CD14-positive monocyte (primary cell): ENCODE measurements at regions not wholly inside any gene's neighbourhood (a gene's known extent, or its start where the extent isn't known, plus 50 kb on each side); places are given as distances from the start of the nearest gene placed in this dataset.

ENCODE experiments used
- DNase-seq, 3 donors: peaks; one replicate each; pipeline ENCODE4 v3.0.0-alpha.2; 2011 to 2022
- H2AFZ ChIP-seq: 2 replicates; pipeline ENCODE4 v1.6.0; 2012; ENCODE audit warnings: mild to moderate bottlenecking, low read depth, low read length, inconsistent platforms; ENCODE audit not compliant: insufficient read depth, poor library complexity, severe bottlenecking
- H3K27ac ChIP-seq, 2 donors: 1 replicate in 1 of 2; 2 replicates in 1 of 2; pipeline ENCODE4 v1.5.1; 2012 to 2013; ENCODE audit warnings: low read length in 2 of 2, control low read depth in 1 of 2, inconsistent platforms in 1 of 2, low read depth in 1 of 2, mild to moderate bottlenecking in 1 of 2
- H3K27me3 ChIP-seq, 2 donors: one replicate each; pipeline versions ENCODE4 v1.6.0 to v1.6.1; 2011 to 2013; ENCODE audit warnings: low read length in 2 of 2; ENCODE audit not compliant: control insufficient read depth in 2 of 2, insufficient read depth in 2 of 2
- H3K36me3 ChIP-seq, 2 donors: replicated peaks in 1 of 2; 1 replicate in 1 of 2; 2 replicates in 1 of 2; pipeline versions ENCODE4 v1.5.1 to v1.6.1; 2012 to 2013; ENCODE audit warnings: low read length in 2 of 2, control low read depth in 1 of 2, inconsistent platforms in 1 of 2, mild to moderate bottlenecking in 1 of 2; ENCODE audit not compliant: insufficient read depth in 2 of 2, control insufficient read depth in 1 of 2
- H3K4me1 ChIP-seq, 2 donors: 1 replicate in 1 of 2; 2 replicates in 1 of 2; pipeline versions ENCODE4 v1.5.1 to v1.6.1; 2012 to 2013; ENCODE audit warnings: low read length in 2 of 2, control low read depth in 1 of 2, inconsistent platforms in 1 of 2, mild to moderate bottlenecking in 1 of 2, moderate library complexity in 1 of 2; ENCODE audit not compliant: insufficient read depth in 2 of 2, control insufficient read depth in 1 of 2
- H3K4me2 ChIP-seq: replicated peaks from 2 replicates; pipeline ENCODE3; 2012; ENCODE audit warnings: low read length, moderate library complexity, mild to moderate bottlenecking; ENCODE audit not compliant: poor library complexity, severe bottlenecking; ENCODE audit errors: extremely low read depth
- H3K4me3 ChIP-seq, 3 experiments: fragments of 200-600 bp in 1 of 3; sonication (generic) in 1 of 3; replicated peaks in 1 of 3; 1 replicate in 2 of 3; 2 replicates in 1 of 3; pipeline ENCODE4 v1.5.1; 2011 to 2013; ENCODE audit warnings: low read length in 3 of 3, mild to moderate bottlenecking in 3 of 3, control low read depth in 2 of 3, low read depth in 2 of 3, inconsistent platforms in 1 of 3, moderate library complexity in 1 of 3
- H3K79me2 ChIP-seq: 2 replicates; pipeline ENCODE4 v1.6.0; 2012; ENCODE audit warnings: mild to moderate bottlenecking, control low read depth, inconsistent platforms, low read length, moderate library complexity; ENCODE audit not compliant: insufficient read depth
- H3K9ac ChIP-seq: 2 replicates; pipeline ENCODE4 v1.6.0; 2017; ENCODE audit warnings: low read length, mild to moderate bottlenecking; ENCODE audit not compliant: insufficient read depth, poor library complexity, severe bottlenecking
- H3K9me3 ChIP-seq, 2 donors: replicated peaks in 1 of 2; 1 replicate in 1 of 2; 2 replicates in 1 of 2; pipeline versions ENCODE4 v1.5.1 to v1.6.1; 2012 to 2013; ENCODE audit warnings: low read length in 2 of 2, control low read depth in 1 of 2; ENCODE audit not compliant: control insufficient read depth in 1 of 2, insufficient read depth in 1 of 2
- H4K20me1 ChIP-seq: 2 replicates; pipeline ENCODE4 v1.6.0; 2012; ENCODE audit warnings: mild to moderate bottlenecking, low read length, control low read depth, moderate library complexity; ENCODE audit not compliant: insufficient read depth
- H3K27ac Mint-ChIP-seq, 7 donors: one replicate each; pipeline ENCODE4 v1.8.0; 2020; ENCODE audit warnings: mild to moderate bottlenecking in 7 of 7, mixed read lengths in 7 of 7, moderate library complexity in 6 of 7, inconsistent platforms in 2 of 7
- H3K27me3 Mint-ChIP-seq, 3 donors: one replicate each; pipeline ENCODE4 v1.8.0; 2021 to 2022; ENCODE audit warnings: low read depth in 3 of 3, mild to moderate bottlenecking in 3 of 3, mixed read lengths in 3 of 3, moderate library complexity in 3 of 3, inconsistent platforms in 1 of 3
- H3K36me3 Mint-ChIP-seq, 2 donors: one replicate each; pipeline ENCODE4 v1.8.0; 2020; ENCODE audit warnings: mixed read lengths in 2 of 2, inconsistent platforms in 1 of 2, mild to moderate bottlenecking in 1 of 2
- H3K4me1 Mint-ChIP-seq: one replicate; pipeline ENCODE4 v1.8.0; 2020; ENCODE audit warnings: mild to moderate bottlenecking, mixed read lengths
- H3K4me3 Mint-ChIP-seq, 2 donors: one replicate each; pipeline ENCODE4 v1.8.0; 2020; ENCODE audit warnings: mild to moderate bottlenecking in 2 of 2, mixed read lengths in 2 of 2, moderate library complexity in 1 of 2
- H3K9me3 Mint-ChIP-seq, 7 donors: one replicate each; pipeline ENCODE4 v1.8.0; 2020 to 2022; ENCODE audit warnings: mixed read lengths in 7 of 7, mild to moderate bottlenecking in 6 of 7, moderate library complexity in 6 of 7, inconsistent platforms in 2 of 7
- CTCF ChIP-seq: fragments of 200-600 bp; IDR thresholded peaks from one replicate; pipeline ENCODE4 v1.8.0; 2022; ENCODE audit warnings: antibody characterized with exemption, mild to moderate bottlenecking
- WGBS: methylation state at CpG from one replicate; pipeline ENCODE4 v1.1.5; 2013; ENCODE audit warnings: missing lambda C conversion rate; ENCODE audit not compliant: insufficient coverage; 5-methylcytosine and 5-hydroxymethylcytosine counted together
- intact Hi-C, 2 donors: fragments of 100-400 bp; cut with micrococcal nuclease; formaldehyde crosslinking; loops; one replicate each; pipeline versions ENCODE4 v1.15.0 to v1.15.1; 2023

- Histone ChIP-seq H3K79me2 (no peaks in the 10 kb centered on the region), H3K9ac (no peak overlapping the region), H3K4me2 (no peak overlapping the region), H3K9me3 (no peaks in the 10 kb centered on the region), H3K4me3 (no peak overlapping the region), H3K36me3 (no peaks in the 10 kb centered on the region), H3K4me1 (no peaks in the 10 kb centered on the region), H3K27ac (no peak overlapping the region), H3K27me3 (no peaks in the 10 kb centered on the region), H4K20me1 (no peaks in the 10 kb centered on the region), H2AFZ (no peak overlapping the region)
- Mint-ChIP-seq H3K27ac (no peak overlapping the region), H3K9me3 (peaks cover 0 to 7% (median 2%) of the 10 kb centered on the region in 7 donors), H3K4me3 (no peak overlapping the region), H3K4me1 (no peaks in the 10 kb centered on the region), H3K36me3 (no peaks in the 10 kb centered on the region), H3K27me3 (peaks cover 0 to 3% (median 0%) of the 10 kb centered on the region in 3 donors)
- DNase-seq = no peak
- no peak for TF ChIP-seq CTCF
- 99% methylated on average over 7 of the region's 8 CpGs for WGBS
- intact Hi-C loops = no loop called here
Observed at GRCh38 chr2:128979182-128979581, 660.5 kb upstream of the HS6ST1 start.

GRCh38 chr2:128980475-128980874, 661.8 kb upstream of the HS6ST1 start:
- Histone ChIP-seq H3K4me3 (no peak overlapping the region), H4K20me1 (no peaks in the 10 kb centered on the region), H3K9ac (no peak overlapping the region), H2AFZ (no peak overlapping the region), H3K79me2 (no peaks in the 10 kb centered on the region), H3K36me3 (no peaks in the 10 kb centered on the region), H3K27me3 (no peaks in the 10 kb centered on the region), H3K27ac (no peak overlapping the region), H3K9me3 (no peaks in the 10 kb centered on the region), H3K4me1 (no peaks in the 10 kb centered on the region), H3K4me2 (no peak overlapping the region)
- H3K9me3 Mint-ChIP-seq = peaks cover 0 to 7% (median 0%) of the 10 kb centered on the region in 7 donors
- intact Hi-C loops = no loop called here
- WGBS = 85% methylated on average over 5 of the region's 8 CpGs
- H3K36me3 Mint-ChIP-seq = no peaks in the 10 kb centered on the region
- peaks cover 0 to 3% (median 0%) of the 10 kb centered on the region in 3 donors for H3K27me3 Mint-ChIP-seq
- H3K27ac Mint-ChIP-seq = no peak overlapping the region
- TF ChIP-seq CTCF = no peak
- no peak for DNase-seq
- H3K4me3 Mint-ChIP-seq = no peak overlapping the region
- no peaks in the 10 kb centered on the region for H3K4me1 Mint-ChIP-seq
